Jurkat, Clone E6-1 (cell line): ENCODE measurements at regions not wholly inside any gene's neighbourhood (a gene's known extent, or its start where the extent isn't known, plus 50 kb on each side); places are given as distances from the start of the nearest gene placed in this dataset.
A peak's percentile ranks its signal among the peaks of the same experiment; 100 is the strongest.
"Not testable (repeated sequence)": the region's sequence is repeated elsewhere in the genome, so short reads cannot be mapped to it uniquely, and the experiment has no call there.

Source experiments
- DNase-seq: peaks from one replicate; pipeline ENCODE4 v3.0.0-alpha.2; 2011; ENCODE audit warnings: low read depth, low spot score
- H3K4me3 ChIP-seq: 2 replicates; pipeline ENCODE4 v1.5.1; 2011; ENCODE audit warnings: mild to moderate bottlenecking, low read length, control low read depth, moderate library complexity

DNA sequence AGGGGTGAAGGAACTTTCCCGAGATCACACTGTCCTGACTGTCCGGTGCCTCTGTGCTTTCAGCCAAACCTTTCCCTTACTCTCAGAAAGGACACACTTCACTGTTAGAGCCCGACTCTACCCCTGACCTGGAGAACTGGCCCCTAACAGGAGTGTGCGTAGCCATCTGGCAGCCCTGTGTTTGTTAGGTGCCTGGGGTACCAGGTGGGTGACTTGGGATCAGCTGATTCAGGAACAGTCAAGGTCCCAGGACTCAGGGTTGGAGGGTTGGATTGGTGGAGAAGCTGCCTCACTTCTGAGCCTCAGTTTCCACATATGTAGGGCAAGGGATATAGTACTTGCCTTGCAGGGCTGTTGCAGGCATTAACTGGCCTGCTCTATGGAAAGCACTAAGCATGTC lies 98.3 kb upstream of the SLC6A11 start:
- DNase-seq, result no peak
- no peak overlapping the region for H3K4me3 ChIP-seq

DNA sequence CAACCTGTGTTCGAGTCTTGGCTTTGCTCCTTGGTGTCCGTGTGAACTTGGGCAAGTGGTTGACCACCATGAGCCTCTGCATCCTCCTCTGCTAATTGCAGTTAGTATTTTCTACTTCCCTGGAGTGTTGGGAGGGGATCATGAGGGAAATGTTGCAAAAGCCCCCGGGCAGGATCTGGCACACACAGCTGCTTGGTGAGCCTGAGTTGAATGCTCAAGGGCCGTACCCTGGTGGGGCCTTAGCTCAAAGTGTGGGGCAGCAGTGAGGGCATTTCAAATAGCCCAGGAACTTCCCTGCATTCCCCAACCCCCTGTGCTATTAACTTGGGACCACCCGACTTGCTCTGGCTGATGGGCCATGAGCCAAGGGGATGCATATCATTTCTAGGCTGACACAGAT lies 94.9 kb upstream of the SLC6A11 start:
- no peak for DNase-seq
- no peak overlapping the region for H3K4me3 ChIP-seq

DNA sequence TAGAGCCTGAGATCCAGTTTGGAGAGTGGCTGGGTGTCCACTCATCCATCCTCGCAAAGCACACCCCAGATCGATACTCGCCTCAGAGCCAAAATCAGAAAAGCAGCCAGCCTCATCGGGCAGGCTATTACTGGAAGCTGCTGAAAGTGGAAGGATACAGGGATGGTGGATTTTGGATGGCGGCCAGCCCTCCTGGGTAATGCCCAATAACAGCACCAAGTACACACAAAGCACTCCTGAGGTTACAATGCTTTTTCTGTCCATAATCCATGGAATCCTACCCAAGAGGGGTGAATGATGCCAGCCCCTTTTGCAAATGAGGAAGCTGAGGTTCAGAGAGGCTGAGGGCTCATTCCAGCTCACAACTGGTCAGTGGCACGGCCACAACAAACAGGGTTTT lies 93.1 kb upstream of the SLC6A11 start:
- no peak overlapping the region for H3K4me3 ChIP-seq
- DNase-seq, result no peak

DNA sequence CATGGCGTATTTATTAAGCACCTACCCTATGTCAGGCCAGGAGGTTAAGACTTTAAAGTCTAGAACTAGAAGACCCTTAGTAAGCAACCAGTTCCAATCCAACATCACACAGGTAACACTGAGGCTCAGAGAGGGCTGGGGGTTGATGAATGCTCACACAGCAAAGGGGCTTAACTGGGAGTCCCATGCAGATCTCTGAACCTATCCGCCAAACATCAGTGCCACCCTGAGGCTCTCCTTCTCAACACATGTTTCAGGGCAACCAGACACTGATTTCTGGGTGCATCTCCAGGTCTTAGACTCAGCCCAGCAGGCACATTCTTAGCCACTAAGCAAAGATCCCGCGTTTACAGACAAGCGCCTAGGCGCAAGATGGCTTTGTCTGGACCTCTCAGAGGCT lies 92.0 kb upstream of the SLC6A11 start:
- DNase-seq, result no peak
- H3K4me3 ChIP-seq, result no peak overlapping the region

DNA sequence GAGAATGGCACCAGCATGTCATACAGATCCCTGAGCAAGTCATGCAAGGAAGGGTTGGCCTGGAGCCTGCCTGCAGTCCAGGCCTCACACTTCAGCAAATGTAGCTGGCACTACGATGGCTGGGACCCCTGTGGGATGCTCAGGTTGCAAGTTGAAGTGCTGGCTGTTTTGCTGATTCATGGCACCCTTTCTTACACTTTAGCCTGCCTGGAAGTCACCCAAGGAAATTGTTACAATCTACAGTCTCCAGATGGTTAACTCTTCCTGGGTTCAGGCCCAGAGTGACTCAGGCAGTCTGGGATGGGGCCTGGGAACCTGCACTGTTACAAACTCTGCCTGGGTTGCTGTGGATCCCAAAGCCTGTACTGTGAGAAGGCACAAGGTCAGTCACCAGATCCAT lies 91.0 kb upstream of the SLC6A11 start:
- no peak for DNase-seq

DNA sequence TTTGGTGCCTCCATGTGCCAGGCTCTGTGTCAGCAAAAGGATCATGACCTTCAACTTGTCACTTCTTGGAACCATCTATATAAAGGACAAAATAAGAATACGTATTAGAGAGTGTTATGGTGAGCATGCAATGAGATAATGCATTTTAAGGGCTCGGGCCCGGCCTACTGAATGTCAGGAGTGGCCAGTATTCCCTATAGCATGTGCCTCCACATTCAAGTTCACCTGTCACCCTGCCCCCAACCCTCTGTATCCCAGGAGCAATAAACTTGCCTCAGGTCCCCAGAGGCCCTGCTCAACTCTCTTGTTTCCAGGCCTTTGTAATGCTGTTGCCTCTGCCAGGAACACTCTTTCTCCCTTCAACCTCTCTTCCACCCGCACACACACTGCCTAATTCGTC lies 90.2 kb upstream of the SLC6A11 start:
- DNase-seq, result no peak

More for the DNA sequence above, 91.0 kb upstream of the SLC6A11 start:
- no peak overlapping the region for H3K4me3 ChIP-seq

DNA sequence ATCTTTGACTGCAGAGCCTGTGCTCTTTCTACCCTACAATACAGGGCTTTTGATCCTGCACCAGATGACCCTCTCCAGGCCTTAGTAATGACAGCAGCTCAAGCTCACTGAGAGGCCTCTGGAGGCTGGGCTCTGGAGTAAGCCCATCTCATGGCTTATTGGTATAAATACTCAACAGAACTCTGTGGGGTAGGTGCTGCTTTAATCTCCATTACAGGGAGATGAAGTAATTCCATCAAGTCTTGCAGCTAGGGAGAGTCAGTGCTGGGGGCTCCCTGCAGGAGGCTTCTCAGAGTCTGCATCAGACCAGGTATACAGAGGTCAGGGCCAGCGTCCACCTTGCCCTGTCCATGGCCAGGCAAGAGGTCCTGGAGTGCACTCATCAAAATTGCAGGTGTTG lies 89.2 kb upstream of the SLC6A11 start:
- DNase-seq, result no peak
- H3K4me3 ChIP-seq, result no peak overlapping the region

More for the DNA sequence above, 90.2 kb upstream of the SLC6A11 start:
- H3K4me3 ChIP-seq, result no peak overlapping the region

DNA sequence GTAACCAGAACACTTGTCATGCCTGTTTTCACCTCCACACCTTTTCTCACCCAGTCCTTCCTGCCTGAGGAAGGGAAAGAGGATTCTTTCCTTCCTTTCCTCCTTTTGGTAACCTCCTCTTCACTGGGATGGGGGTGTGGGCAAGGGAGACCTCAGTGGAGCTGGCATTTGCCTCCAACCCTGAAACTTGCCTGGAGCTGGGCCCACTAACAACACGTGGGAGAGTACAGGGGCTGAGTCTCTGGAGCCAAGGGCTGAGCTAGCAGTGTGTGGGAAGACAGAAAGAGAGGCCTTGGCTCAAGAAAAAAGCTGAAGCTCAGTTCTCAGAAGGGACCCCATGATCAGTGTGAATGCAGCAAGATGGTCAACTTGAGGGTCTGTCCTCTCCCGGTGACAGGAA lies 86.6 kb upstream of the SLC6A11 start:
- no peak for DNase-seq
- no peak overlapping the region for H3K4me3 ChIP-seq

DNA sequence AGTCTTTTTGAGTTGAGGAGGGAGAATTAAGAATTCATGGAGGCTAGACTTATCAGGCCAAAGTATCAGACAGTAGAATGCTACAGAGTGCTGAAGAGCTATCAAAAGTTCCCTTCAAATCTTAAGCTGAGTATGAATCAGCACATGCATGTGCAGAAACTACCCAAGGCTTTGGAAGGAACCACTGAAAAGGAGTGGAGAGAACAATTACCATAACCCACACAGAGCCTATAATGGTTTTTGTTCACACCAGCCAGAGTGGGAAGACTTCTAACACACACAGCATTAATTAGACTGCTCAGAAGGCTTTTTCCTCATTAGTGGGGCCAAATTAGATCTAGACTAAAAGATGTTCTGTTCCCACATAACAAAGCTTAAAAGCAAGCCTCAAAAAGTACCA lies 83.7 kb upstream of the SLC6A11 start:
- no peak overlapping the region for H3K4me3 ChIP-seq

DNA sequence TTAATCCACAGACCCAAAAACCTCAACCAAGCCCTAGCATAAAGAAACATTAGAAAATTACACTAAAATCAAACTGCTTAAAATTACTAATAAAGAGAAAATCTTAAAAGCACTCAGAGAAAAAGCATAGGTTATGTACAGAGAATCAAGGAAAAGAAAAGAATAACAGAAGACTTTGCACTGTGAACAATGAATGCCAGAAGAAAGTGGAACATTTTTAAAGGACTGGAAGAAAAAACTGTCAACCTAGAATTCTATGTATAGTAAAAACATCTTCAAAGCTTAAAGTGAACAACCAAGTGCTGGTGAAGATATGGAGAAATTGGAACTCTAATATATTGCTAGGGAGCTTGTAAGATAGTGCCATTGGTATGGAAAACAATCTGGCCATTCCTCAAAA lies 82.7 kb upstream of the SLC6A11 start:
- no peak for DNase-seq
- no peak overlapping the region for H3K4me3 ChIP-seq

More for the DNA sequence above, 83.7 kb upstream of the SLC6A11 start:
- DNase-seq, result no peak

DNA sequence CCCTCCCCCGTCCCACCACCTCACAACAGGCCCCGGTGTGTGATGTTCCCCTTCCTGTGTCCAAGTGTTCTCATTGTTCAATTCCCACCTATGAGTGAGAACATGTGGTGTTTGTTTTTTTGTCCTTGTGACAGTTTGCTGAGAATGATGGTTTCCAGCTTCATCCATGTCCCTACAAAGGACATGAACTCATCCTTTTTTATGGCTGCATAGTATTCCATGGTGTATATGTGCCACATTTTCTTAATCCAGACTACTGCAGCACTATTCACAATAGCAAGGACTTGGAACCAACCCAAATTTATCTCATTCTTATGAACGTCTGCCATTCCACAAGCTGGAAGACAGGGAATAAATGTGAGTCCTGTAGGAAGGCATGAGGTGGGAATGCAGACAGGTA lies 79.6 kb upstream of the SLC6A11 start:
- not testable (repeated sequence) for H3K4me3 ChIP-seq, DNase-seq

DNA sequence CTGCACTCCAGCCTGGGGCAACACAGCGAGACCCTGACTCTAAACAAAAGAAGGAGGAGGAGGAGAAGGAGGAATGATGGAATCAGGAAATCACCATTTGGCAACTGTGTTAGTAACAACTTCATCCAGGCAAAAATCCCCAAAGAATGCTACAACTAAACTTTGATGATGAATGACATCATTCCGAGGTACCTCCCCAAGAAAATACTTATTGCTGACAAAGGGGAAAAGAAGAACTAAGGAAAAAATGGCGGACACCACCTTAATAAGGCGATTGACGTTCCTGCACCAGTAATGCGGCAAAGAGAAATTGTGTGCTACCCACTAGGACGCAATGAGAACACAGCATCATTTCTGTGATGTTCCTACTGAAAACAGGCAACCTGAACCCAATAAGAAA lies 78.2 kb upstream of the SLC6A11 start:
- no peak overlapping the region for H3K4me3 ChIP-seq
- no peak for DNase-seq

DNA sequence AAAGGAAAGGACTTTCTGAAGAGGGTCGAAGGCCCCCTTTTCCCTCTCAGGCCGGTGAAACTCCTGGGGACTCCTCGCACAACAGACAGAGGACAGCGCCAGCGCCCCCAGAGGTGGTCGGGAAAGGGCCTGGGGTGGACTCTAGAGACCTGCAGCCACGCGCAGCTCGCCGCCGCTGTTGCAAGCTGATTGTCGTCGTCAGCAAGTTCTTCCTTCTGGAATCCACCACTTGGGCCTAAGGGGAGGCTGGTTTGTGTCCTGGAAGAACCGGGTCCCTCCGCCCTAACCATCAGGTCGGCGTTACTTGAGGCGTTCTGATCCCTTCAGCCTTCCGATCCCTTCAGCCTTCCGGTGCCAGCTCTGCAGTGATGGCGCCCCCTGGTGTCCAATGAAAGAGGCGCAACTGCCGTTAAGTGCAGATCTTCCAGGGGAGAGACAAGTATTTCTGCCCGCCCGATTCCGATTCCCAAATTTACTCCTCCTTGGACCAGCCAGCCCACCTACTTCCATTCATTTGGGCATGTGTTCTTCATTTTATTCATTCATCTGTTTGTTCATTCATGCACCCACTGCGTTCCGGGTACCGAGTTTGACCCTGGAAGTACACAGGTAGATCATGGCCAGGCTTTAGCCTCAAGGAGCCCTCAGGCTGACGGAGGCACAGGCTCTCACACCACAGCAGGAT lies 77.2 kb upstream of the SLC6A11 start:
- peak overlapping the region; percentile 47 for H3K4me3 ChIP-seq
- DNase-seq, result peak; percentile 45

DNA sequence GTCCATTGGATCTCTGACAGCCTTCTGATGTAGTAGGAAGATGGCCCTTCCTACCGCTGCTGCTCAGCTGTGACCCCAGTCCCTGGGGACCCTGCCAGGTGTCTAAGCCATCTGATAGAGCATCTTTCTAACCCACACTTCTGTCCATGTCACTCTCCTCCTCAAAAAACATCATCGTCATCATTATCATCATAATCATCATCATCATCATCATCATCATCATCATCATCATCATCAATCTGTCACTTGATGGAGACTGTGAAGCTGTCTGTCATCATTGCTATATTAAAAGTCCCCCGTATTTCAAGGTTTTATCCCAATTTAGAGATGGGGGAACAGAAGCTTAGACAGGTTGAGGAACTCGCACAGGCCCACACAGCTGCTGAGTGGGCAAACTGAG lies 75.1 kb upstream of the SLC6A11 start:
- no peak for DNase-seq
- no peak overlapping the region for H3K4me3 ChIP-seq

DNA sequence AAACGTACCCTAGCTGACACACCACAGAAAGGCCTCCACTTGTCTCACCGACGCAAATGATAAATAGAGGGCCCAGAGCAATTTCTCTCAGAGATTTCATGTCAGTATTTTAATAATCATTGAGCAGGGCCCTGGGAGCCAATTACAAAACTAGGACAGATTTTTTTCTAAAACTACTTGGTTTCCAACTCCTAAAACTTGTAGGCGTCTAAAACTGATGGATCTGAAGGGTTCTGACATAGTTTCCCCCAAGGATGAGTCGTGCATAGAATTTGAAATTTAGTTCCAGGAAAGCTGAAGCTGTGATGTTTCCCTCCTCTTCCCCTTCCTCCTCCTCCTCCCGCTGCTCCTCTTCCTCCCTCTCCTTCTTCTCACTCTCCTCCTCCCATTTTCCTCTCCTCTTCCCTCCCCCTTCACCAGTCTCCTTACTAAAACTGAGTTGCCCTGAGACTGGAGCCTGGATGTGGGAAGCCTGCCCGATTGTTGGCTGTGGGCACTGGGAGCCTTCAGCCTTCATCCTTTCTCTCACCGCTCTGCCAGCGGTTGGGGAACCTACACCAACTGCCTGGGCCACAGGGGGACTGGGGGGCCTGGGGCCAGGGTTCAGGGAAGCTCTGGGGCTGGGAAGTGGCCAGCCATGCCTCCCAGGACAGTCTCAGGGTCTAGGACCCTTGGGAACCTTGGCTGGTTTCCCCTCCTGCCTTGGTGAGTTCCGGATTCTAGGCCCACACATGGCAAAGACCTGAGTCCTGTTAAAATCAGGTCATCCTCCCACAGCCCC lies 73.9 kb upstream of the SLC6A11 start:
- no peak for DNase-seq
- no peak overlapping the region for H3K4me3 ChIP-seq

DNA sequence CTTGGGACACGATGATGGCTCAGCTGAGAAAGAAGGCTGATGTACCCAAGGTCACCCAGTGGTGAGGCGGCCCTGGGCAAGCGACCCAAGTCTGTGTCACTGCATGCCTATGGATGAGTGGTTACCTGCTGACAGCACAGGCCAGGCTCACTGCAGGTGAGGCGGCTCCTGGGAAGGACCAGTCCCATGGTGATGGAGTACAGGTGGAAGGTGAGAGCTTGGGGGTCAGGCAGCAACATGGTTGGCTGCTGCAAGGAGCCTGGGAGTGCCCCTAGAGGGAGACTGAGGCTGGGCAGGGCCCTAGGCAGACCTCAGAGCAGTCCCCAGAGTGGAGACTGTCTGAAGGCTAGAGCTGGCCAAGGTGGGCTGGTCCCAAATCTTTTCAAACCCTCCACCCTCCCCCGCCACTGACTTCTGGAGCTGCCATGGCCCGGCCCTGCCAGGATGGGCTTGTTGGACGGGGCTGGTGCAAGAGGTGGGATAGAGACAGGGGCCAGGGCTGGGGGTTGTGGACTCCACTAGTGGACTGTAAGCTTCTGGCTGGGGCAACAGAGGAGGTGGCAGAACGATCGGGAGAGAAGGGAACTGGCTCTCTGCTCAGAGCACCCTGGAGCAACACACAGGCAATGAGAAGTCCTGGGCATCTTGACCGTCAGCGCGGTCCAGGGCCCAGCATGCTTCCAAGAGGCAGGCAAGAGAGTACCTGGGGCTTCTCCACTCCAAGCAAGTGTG lies 72.5 kb upstream of the SLC6A11 start:
- DNase-seq, result no peak

DNA sequence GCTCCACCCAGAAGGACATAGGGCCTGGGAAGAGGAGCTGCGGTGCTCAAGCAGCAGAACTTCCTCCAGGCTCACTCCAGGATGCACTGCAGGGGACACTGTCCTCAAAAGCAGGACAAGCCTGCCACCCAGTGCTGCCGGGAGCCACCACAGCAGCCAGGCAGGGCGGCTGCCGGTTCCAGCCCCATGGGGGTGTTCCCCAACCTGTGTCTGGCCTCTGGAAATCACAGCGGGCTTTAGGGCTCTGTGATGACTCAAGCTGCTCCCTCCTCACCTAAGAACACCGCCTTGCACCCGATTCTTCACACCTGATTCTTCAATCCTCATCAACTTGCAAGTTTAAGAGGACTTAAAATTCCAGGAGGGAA lies 71.9 kb upstream of the SLC6A11 start:
- no peak overlapping the region for H3K4me3 ChIP-seq
- no peak for DNase-seq

More for the DNA sequence above, 72.5 kb upstream of the SLC6A11 start:
- H3K4me3 ChIP-seq, result no peak overlapping the region

DNA sequence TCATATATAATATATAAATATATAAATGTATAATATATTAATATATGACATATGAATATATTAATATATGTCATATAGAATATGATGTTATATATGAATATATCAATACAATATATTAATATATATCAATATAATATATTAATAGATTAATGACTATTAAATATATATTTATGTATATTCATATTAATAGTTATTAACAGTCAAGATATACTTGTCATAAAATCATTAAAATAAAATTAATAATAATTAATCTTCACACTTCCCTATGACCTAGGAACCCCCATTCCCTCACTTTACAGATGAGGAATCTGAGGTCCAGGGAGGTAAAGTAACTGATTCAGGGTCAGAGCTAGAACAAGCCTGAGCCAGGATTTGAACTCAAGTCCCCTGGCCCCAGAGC lies 70.6 kb upstream of the SLC6A11 start:
- no peak overlapping the region for H3K4me3 ChIP-seq

DNA sequence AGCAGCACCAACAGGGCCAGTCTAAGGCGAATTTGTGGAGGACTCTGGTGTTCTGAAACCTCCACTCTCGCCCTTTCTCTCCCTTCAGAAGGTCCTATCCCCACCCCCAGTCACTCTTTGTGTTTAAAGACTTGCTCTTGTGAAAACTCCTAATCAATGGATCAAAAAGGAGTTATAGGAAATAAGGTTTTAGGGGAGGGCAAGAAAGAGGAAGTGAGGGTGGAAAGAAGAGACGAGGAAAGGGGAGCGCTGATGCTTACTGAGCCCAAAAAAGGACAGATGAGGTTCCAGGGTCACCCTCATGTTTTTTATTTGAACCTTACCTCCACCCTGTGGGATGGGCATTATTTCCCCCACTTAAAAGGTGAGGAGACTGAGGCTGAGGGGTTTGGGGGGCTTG lies 70.0 kb upstream of the SLC6A11 start:
- H3K4me3 ChIP-seq, result no peak overlapping the region
- no peak for DNase-seq

More for the DNA sequence above, 70.6 kb upstream of the SLC6A11 start:
- no peak for DNase-seq

DNA sequence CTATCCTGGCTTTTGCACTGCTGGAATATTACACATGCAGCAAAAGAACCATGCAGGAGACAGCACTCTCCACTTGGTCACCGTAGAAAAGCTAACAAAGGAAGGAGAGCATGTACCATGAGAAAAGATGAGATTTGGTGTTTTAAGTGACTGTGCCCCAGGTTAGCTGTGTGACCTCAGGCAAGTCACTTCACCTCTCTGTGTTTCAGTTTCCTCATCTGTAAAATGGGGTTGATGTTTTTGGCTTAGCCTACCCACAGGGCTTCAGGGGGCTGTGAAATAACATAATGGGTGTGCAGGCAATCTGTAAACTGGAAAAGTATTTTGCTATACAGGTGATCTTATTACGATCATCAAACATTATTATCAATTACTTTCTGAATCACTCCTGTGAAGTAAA lies 69.3 kb upstream of the SLC6A11 start:
- DNase-seq, result no peak
- H3K4me3 ChIP-seq, result no peak overlapping the region
